ENCODE measurements at regions not wholly inside any gene's neighbourhood (a gene's known extent, or its start where the extent isn't known, plus 50 kb on each side); places are given as distances from the start of the nearest gene placed in this dataset.

- DNase-seq (ENCODE audit: low spot score): no peak
Measured at GRCh38 chr4:133046156-133046555, 102.9 kb upstream of the PCDH10 start.

GRCh38 chr4:133058701-133059100 lies 90.4 kb upstream of the PCDH10 start:
- DNase-seq (ENCODE audit: low spot score): no peak

DNA sequence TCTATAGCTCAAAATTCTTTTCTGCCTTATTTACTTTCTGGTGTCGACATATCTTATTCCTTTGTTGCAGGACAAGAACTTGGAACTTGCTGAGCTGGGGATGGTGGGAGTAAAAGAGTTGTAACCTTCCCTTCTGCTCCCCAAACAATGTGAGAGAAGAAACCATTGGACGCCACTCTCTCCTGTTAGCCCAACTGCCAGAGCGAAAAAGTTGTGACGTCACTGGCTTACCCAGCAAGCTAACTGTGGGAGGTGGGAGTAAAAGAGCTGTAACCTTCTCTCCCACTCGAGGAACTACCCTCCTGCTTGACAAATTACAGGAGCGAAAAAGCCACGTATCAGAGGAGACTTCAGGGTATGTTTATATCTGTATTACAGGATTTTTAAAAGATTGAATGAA lies 90.0 kb upstream of the PCDH10 start:
- DNase-seq (ENCODE audit: low spot score): no peak

DNA sequence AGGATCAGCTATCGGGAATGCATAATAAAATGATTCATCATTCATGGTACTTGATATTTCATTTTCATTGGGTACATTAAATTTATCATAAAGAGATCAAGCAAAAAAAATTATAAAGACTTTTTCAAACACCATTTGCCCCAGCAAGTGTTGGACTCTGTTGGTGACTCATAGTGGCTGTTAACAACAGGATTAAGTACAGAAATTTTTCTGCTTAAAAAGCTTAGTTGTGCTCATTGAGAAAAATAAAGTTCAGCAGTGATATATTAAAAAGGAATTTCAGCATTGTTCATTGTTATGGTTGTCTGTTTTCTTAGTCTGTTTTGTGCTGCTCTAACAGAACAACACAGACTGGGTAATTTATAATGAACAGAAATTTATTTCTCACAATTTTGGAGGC lies 86.2 kb upstream of the PCDH10 start:
- no peak for DNase-seq (ENCODE audit: low spot score)

DNA sequence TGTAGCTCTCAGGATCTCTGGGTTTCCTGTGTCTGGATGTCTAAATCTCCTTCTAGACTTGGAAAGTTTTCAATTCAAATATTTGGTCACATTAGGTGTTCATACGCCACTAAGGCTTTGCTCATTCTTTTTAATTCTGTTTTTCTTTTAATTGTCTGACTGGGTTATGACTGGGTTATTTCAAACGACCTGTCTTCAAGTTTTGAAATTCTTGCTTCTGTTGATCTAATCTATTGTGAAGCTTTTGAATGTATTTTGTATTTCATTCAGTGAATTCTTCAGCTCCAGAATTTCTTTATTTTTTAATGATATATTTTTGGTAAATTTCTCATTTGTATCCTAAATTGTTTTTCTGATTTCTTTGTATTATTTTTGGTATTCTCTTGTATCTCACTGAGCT lies 81.0 kb upstream of the PCDH10 start:
- DNase-seq (ENCODE audit: low spot score): no peak

DNA sequence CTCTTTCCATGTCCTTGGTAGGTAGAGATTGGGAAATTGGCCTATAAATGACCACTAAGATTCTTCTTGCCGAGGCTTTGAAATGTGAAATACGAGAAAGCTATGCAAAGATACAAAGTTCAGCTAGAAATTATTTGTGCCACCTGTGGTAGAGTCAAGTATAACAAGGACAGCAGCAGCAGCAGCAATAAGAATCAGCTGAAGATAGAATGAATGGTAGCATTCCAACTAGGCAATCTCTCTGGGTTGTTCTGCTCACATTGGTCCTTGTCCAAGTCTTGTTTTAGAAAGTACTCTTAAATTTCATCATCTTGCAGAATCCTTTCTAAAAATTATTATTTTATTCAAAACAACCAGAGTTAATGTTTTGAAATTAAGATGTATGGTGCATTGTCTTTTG lies 67.8 kb upstream of the PCDH10 start:
- DNase-seq (ENCODE audit: low spot score): no peak

- DNase-seq (ENCODE audit: low spot score): no peak
Measured at GRCh38 chr4:133084421-133084820, 64.7 kb upstream of the PCDH10 start.

GRCh38 chr4:133095591-133095990 lies 53.5 kb upstream of the PCDH10 start:
- DNase-seq (ENCODE audit: low spot score): no peak

GRCh38 chr4:133096972-133097371 lies 52.1 kb upstream of the PCDH10 start:
- no peak for DNase-seq (ENCODE audit: low spot score)
